NCI-H1092 treated with DMSO at 0.1 percent for 48 hours (cell line): ENCODE measurements at regions not wholly inside any gene's neighbourhood (a gene's known extent, or its start where the extent isn't known, plus 50 kb on each side); places are given as distances from the start of the nearest gene placed in this dataset.
"Not testable (repeated sequence)": the region's sequence is repeated elsewhere in the genome, so short reads cannot be mapped to it uniquely, and the experiment has no call there.

ENCODE experiments used
- DNase-seq: peaks from one replicate; lab custom pipeline; 2025; lab: John Stamatoyannopoulos, UW

DNA sequence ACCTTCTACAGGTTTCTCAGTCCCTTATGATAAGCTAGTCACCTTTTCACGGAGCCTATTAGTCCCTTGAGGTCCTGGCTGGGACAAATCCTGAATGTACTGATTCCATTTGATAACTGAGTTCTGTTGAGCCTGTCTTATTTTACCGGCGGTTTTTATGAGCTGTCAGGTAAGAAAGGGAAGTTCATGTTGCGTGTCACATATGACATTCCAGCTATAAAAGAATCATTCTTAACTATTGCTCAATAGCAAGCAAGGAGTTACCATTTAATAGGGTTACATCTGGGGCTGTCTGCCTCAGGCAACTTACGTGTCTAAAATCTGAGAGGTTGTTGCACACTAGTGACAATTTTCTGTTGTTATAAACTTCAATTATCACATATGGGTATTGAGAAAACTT is 394.6 kb downstream of the TECRL start:
- DNase-seq, result no peak

DNA sequence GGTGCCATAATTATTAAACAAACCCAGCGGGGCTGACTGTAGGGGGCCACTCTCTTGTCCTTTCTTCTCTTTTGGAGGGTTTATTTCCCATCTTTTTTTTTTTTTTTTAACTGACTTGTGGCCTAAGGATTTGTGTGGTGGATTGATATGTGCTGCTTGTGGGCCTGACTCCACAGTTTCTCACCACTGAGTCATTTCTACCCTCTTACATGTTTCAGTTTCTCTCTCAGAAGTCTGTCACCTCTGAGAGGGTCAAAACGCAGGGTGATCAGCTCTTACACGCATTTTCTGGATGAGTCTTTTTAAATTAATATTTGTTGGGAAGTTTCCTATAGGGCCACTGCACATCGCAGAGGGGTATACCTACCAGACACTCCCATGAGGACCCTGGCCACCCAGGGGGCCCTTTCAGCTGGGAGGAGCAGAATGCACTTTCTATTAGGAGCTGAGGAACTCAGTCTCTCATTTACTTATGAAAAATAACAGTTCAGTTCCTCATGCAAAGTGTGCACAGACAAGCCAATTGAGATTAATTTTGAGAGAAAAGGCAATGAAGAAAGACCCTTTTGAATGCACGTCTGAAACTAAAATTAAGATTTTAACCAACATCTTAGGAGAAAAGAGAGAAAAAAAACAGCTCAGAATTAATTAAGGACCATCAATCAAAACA is 407.9 kb downstream of the TECRL start:
- DNase-seq, result no peak

DNA sequence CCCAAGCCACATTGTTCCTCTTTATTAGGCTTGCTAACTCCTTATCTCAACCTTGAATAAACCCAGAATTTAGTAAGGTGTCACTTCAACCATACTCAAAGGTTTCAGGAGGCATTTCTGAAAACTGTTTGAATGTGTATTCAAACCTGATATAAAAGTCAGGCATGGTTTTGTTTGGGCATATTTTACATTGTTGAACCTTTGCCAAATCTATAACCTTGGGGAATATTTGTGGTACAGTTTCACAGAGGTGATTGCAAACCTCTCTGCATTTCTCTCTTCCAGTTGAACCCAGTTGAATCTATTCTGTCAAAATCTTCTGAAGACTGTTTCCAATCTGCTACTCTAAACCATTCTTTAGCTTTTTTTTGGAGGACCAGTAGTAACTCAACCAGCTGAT is 409.0 kb downstream of the TECRL start:
- no peak for DNase-seq

DNA sequence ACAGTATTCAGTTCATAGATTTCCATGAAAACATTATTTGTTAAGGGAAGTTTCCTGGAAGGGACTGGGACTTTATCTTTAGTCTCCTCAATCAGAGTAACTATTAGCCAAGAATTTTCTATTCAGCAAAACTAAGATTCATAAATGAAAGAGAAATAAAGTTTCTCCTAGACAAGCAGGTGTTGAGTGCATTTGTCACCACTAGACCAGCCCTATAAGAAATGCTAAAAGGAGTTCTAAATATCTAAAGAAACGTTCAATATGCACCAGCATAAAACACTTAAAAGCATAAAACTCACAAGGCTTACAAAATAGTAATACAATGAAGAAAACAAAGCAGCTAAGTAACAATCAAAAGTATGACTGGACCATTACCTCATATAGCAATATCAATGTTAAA is 423.0 kb downstream of the TECRL start:
- no peak for DNase-seq

DNA sequence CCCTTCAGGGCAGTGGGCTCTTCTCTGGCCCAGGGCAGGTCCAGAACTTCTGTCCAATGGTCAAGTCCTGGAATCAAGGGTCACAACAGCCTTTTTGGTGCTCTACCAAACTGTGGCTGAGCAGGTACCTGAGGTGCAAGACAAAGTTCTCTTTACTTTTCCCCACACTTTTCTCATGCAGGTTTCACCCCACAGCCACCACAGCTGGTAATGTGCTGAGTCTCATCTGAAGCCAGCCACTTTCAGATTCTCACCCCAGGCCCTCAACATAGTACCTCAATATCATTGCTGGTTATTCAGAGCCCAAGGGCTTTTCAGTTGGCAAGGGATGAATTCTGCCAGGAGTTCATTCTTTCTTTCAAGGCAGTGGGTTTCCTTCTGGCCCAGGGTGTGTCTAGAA is 426.0 kb downstream of the TECRL start:
- DNase-seq, result no peak

DNA sequence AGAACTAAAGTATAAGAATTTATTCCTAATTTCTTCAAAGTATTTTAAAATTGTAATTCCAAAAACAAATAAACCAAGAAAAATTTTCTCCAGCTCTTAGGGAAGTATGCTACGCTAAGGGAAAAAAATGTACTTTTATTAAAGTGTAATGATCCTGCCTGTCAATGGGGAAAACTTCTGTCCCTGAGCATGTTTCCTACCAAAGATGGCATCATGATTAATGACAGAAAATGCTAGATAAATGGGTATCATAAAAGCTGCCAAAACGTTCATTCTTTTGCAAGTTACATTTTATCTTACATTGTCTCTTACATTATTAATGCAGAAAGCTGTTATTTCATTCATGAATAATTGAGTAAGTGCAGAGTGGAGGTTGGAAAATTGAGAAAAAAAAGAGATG is 443.4 kb downstream of the TECRL start:
- DNase-seq, result no peak

DNA sequence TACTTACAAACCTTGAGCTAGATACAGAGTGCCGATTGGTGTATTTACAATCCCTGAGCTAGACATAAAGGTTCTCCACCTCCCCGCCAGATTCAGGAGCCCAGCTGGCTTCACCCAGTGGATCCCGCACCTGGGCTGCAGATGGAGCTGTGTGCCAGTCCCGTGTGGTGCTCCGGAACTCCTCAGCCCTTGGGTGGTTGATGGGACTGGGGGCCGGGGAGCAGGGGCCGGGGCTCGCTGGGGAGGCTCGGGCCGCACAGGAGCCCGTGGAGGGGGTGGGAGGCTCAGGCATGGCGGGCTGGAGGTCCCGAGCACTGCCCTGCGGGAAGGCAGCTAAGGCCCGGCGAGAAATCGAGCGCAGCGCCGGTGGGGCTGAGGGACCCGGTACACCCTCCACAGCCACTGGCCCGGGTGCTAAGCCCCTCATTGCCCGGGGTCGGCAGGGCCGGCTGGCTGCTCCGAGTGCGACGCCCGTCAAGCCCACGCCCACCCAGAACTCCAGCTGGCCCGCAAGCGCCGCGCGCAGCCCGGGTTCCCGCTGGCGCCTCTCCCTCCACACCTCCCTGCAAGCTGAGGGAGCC is 466.5 kb downstream of the TECRL start:
- DNase-seq, result not testable (repeated sequence)

DNA sequence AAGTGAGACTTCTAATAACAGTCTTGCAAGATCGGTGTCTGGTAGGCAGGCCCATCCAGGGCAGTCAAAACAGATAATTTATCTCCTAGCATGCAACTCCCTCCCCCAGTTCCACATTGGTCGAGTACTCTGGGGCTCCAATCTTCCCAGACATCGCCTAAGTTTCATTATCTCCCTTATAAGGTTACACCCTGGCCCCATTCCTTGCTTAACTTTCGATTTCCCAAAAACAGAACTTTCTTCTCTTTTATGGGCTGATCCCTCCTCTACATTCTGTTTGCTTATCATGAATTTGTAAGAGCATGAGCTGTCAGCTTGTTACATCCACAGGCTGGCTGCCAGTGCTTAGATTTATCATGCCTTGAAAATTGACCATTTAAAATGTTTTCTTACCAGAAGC is 471.3 kb downstream of the TECRL start:
- DNase-seq, result no peak

DNA sequence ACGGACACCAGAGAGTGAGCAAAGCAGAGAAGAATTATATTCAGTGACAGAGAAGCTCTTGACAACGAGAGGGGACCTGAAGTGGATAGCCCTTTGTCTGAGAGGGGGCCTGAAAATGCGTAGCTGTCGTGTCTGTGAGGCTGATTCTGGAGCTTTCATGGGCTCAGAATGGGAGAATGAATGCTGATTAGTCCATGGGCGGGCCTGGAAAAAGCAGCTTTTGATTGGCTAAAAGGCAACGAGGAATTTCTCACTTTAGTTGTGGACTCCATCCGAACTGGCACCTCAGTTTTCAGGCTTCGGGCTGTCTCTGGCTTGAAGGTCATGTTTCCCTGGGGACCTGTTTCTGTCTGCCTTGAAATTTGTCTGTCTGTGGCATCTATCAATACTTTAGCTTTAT is 487.1 kb downstream of the TECRL start:
- no peak for DNase-seq

DNA sequence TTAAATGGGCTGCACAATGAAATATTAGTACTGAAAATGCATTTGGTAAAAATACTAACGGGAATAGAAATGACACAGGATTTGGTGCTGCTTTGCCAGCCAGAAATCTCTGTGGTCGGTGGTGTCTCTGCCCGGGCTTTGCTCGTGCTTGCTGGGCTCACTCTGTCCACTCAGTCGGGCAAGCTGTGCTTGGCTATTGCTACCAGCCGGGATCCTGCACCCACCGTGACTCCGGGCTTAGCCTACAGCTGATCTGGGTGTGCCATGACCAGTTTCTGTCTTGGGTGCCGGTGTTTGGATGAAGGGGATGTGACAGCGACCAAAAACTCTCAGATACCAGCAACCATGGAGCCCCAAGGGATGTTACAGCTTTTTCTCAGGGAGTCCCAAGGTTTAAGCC is 487.7 kb downstream of the TECRL start:
- DNase-seq, result no peak

DNA sequence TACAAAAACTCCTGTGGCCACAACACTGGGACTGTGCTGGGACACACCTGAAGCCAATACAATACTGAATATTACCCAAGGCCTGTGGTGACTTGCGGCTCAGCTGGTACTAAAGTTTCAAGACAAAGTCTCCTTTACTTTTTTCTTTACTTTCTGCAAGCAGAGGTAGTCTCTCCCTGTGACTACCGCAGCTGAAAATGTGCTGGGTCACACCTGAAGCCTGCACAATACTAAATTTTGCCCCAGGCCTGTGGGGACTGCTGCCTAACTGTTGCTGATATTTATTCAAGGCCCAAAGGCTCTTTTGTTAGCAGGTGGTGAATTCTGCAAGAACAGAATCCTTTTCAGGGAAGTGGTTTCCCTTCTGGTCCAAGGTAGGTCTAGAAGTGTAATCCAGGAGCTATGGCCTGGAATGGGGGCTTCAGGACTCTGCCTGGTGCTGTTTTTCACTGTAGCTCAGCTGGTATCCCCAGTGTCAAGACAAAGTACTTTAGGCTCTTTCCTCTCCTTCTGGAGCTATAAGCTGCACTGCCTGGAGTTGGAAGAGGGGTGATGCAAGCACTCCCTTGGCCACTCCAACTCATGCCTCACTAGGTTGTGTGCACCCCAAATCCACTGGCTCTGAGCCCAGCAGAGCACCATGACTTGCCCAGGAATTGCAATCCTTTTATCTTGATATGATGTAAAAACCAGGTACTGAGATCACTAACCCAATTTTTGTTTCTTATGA is 489.4 kb downstream of the TECRL start:
- DNase-seq, result no peak

DNA sequence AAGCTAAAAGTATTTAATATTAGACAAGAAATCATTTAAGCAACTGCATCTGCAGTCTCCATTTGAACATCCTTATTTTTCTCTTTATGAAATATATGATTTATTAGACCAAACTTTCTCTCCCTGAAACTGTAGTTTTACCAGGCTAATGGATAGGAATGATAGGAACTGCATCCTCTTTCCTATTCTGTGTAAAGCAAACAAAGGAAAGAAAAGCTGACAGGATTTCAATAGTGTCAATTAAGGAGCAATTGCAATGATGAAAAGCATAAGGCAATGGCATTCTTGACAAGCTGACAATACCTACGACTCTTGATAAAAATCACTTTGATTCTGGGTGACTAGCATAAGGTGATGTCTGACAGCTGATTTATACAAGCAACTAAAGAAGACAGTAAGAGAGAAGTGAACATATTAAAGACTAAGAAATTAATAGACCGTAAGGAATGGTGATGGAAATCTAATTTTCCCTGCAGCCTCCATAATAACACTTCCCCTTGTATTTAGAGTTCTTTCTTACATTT is 502.5 kb downstream of the TECRL start:
- no peak for DNase-seq

DNA sequence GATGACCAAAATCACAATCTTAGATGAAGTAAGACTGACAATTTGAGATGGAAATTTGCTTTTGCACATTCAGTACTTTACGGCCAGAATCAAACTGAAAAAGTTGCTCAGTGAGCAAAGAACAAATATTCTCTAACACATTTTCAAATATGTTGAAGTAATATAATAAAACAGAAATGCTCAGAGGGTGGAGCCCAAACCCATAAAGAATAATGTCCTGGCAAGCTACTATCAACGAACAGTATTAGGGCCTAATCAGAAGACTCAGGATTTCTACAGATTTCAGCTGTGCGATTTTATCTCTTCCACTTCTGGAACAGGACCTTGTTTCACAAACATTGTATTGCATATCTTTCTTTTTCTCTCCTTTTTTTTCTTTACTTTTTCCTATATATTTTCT is 505.0 kb downstream of the TECRL start:
- DNase-seq, result no peak

DNA sequence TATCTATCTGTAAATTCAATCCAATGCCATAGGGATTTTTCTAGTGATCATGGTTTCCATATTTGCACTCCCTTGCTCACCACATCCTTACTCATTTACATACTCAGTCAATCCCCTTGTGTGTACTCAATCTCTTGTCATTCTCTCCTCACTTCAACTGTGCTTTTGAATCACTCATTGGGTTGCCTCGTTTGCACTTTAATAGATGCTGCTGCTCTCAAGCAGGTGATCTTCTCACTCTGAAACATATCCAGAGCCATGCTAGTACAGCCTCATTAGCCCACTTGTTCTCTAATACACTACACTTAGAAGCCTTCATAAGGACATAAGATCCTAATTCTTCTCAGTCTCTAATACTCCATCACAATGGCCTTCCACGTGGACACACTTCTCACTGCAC is 507.9 kb downstream of the TECRL start:
- DNase-seq, result no peak

DNA sequence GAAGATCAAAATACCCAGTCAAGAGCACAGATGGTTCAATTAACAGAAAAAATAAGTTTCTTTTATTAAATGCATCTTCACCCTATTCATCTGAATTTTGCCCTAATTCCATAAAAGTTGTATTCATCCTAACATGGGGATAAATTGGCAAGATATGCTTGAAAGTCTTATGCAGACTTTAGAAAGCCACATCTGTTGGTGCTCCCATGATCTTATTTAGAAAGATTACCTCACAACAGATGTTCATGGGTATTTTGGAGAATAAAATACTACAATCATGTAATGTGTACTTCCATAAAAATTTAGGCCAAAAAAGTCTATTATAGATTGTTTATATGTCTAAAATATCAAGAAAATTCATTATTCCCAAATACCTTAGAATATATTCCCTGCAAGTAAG is 510.3 kb downstream of the TECRL start:
- DNase-seq, result no peak

DNA sequence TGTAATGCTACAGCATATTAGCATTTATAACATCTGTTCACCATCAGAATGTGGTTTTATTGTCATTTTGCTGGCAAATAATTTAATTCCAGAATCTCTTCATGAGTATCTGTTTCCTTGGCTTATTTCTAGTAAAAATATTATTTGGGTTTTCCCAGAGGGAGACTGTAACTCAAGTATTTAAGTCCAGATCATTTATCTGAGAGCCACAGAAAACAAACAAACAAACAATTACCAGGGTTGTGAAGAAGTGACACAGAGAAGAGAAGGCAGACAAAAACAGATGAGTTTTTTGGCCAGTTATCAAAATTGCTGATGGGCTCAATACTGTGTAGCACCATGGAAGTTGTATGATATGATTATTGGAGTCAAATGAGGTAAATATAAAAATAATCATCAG is 515.1 kb downstream of the TECRL start:
- no peak for DNase-seq

DNA sequence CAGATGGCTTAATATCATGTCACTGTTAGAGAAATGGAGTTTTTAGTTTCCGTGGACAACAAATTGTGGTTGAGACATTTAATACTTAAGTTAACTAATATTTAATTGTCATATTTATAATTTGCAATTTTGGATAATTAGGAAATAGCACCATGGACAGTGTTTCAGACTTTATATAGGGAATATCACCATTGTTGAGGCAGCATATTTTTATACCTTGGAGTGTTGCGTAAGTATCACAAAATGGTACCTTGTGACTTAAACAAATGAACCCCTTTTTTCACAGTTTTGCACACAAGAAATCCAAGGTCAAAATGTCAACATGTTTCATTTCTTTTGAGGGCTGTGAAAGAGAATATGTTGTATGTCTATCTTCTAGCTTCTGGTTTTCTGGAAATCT is 539.9 kb downstream of the TECRL start:
- no peak for DNase-seq

DNA sequence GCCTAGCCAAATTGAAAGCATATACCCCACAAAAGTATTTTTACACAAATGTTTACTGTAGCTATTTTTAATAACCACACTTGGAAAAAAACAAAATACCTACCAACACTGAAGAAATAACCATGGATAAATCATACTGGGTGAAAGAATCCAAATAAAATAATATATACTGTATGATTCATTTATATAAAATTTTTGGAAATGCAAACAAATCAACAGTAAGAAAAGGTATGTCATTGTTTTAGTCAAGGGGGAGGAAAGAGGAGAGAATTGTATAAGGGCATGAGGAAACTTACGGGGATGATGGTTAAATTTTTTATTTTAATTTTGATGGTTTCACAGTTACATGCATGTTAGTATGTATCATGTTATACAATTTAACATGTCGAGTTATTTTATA is 557.8 kb downstream of the TECRL start:
- no peak for DNase-seq

DNA sequence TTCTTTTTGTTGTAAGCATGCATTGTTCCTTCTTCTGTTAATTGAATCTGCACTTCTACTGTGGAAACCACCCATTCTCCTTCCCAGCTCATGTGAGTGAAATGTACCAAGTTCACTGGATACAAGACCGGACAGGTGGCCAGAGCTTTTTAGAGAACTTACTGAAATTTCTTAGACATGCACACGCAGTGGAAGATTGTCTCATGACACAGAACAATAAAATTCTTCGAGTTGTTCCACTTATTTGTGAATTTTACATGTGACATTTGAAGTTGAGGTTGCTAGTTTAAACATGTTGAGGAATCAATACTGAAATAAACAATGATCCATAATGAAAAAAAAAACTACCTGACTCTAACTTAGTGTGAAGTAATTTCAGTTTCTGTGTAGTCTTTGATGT is 568.0 kb downstream of the TECRL start:
- DNase-seq, result no peak

DNA sequence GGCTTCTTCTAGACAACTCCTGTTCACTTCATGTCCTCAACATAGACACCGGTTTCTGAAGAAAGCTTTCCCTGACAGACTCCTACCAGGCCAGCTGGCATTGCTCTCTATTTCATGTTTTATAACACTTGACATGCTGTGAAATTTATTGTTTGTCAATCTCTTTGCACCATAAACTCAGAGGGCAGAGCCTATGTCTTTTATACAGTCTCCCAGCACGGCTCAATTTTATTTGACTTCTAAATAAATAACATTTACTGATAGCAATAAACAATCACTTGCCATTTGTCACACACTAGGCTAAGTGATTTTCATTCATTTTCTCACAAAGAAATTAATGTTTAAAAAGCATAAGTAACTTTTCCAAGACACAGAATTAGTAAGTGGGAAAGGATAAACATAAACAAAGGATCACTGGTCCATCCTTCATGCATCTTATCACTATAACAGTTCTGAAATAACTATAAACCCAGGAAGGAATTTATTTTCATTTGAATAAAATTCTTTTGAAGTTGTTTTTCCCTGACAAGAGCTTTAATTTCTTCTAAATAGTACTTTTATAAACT is 577.6 kb downstream of the TECRL start:
- DNase-seq, result no peak

DNA sequence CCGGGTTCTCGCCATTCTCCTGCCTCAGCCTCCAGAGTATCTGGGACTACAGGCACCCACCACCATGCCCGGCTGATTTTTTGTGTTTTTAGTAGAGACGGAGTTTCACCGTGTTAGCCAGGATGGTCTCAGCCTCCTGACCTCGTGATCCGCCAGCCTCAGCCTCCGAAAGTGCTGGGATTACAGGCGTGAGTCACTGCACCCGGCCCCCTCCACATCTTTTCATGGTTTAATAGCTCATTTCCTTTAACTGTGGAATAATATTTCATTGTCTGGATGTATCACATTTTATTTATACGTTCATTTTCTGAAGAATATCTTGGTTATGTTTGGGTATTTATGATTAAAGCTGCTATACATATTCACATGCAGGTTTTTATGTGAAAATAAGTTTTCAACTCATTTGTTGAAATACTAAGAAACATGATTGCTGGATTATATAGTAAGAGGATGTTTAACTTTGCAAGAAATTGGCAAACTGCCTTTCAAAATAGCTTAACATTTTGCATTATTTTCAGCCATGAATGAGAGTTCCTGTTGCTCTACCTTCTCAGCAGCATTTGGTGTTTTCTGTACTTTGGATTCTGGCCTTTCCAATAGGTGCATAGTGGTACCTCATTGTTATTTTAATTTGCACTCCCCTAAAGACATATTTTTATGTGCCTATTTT is 591.9 kb downstream of the TECRL start:
- DNase-seq, result no peak

DNA sequence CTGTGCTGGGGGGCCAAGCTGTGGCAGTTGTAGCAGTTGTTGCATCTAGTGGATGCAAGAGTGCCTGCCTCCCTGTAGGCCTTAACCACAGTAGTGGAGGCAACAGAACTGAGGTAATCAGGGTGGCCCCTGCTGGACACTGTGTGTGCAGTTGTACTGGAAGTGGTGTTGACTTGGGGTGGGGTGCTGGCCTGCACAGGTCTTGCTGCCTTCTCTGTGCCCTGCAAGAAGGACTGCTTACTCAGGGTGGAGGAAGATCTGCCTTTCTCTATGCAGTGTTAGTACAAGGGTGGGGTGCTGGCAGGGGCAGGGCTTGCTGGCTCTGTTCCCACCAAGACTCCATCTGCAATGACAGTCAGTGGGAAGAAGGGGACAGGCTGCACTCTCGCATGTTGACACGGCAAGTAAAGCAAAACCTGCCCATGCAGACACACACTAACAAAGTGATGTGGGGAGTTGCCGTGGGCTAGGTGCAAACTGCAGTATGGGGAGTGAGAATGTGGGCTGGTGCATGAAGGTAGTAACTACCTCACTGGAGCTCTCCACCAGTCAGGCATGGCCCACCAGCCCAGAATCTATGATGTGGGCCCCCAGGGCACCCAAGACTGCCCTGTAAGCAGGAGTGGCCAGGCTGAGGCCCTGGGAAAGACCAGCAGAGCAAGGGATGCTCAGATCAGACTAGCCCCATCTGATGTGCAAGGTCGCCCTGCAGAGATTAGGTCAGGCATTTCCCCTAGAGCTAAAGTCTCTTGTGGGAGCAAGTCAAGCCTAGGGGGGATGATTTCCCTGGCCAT is 594.9 kb downstream of the TECRL start:
- no peak for DNase-seq
